GM19351 (cell line): ENCODE measurements at regions not wholly inside any gene's neighbourhood (a gene's known extent, or its start where the extent isn't known, plus 50 kb on each side); places are given as distances from the start of the nearest gene placed in this dataset.

Source experiments
- ATAC-seq: cut with Tn5 transposase; IDR thresholded peaks from one replicate; pipeline ENCODE4 v1.9.1; 2021; ENCODE audit warnings: mild to moderate bottlenecking, moderate library complexity; ENCODE audit not compliant: unreplicated experiment

DNA sequence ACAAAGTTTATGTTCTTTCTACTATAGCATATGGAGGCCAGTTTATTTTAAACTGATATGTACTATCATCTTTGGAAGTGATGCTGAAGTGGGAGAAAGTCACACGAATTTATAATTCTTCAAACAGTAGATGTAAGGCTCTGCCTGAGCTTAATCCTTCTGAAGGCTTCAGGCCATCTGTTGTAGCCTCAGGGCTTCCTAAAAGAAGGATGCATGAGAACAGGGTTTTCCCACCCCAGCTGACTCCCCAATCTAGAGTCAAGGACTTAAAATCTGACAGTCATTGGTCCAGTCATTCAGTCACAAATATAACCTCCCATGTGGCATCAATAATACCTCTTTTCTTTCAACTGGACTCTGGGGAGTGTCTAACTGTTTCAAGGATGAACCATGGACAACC lies 330.5 kb downstream of the KCNS3 start:
- ATAC-seq, result no peak

DNA sequence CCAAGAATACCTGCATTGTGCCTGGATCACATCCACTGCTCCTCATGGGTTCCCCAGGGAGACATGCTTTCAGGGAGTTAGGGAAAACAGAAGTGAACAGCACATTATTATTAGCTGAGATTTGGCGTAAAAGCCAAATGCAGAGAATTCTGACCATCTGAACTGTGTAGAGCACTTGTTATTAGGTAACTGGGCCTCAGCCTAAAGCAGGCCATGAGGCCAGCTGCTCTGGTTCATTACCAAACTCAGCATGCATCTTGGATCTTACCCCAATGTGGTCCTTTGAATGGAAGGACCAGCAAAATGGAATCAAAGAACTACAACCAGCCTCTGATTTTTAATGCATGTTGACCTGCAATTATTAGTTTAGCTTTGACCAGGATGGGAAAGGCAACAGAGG lies 322.3 kb downstream of the KCNS3 start:
- no peak for ATAC-seq

DNA sequence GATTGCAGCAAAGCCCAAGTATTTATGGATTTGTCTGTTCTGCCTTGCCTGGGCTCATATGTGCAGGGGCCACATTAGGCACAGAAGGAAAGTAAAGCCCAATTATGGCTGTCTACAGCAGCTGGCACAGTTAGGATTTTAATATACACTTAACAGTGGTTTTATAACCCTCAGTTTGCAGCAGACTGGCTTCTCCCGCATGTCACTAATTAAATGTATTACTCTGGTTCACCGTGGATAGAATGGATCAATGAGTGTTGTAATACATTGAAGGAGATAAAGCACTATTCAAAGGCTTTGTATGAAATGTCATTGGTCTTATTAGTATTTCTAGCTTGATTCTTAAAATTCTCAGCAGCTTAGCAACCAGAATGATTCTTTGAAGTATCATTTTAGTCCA lies 320.2 kb downstream of the KCNS3 start:
- ATAC-seq, result no peak

DNA sequence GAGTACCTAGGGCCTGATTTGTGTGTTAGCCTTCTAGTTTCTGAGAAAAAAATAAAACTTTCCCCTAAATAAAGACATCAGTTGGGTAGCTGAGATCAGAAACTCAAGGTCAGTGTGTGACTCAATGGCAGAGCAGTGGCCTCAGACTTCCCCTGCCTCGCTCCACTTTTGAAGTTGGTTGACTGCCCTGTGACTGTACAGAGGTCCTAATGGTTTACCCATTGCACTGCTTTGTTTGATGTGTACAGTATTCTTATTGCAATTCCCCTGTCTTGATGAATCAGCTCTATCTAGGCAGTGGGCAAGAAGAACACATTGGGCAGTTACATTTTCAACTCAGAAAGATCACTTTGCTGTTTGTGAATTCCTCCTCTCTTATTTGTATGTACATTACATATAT lies 315.7 kb downstream of the KCNS3 start:
- ATAC-seq, result no peak

DNA sequence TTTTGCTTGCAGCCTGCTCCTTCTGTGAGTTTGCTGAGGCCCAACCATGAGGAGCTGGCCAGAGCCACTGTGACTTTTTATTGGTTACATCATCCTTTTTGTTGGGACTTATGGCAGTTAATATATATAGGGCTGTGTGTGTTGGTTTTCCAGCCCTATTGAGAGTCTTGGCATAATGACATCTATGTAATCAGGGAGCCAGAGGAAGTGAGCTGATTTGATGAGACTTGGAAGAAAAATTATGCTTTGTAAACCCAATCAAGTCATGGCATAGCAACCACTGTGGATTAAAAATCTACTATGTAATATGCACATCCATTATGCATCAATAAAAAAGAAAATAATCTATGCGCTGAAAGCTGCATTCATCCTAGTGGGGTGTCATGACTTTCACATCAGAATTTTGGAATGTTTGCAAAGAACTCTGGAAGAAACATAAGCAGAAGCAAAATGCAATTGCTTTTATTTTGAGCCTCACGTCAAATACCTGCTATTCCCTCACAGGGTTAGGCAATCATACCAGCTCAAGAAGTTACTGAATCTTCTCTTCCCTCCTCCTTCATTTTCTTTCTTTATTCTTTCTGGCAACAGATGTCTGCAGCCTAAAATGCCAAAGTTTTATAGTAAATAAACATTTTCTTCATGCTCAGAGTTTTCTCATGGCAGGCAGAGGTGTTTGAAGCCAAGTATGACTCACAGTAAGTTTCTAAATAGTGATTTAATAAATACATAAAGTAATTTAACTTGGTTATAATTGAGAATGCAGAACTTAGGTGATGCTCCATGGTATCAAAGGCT lies 308.5 kb downstream of the KCNS3 start:
- ATAC-seq, result no peak

DNA sequence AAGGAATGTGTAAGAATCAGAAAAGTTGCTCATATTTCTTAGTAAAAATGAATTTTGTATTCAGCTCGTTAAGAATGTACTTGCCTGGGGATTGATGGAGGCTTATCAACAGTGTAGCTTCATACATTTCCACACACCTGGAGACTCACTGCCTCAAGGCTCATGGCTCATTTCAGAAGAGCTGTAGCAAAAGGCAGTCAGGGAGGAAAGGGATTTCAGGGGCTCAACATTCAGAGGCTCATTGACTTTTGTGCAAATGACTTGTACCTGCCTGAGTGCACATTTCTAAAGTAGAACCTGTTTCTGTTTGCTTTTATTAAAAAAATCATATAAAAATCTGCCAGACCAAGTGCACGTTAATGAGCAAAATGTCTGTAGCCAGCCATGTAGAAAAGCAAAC lies 304.4 kb downstream of the KCNS3 start:
- no peak for ATAC-seq

DNA sequence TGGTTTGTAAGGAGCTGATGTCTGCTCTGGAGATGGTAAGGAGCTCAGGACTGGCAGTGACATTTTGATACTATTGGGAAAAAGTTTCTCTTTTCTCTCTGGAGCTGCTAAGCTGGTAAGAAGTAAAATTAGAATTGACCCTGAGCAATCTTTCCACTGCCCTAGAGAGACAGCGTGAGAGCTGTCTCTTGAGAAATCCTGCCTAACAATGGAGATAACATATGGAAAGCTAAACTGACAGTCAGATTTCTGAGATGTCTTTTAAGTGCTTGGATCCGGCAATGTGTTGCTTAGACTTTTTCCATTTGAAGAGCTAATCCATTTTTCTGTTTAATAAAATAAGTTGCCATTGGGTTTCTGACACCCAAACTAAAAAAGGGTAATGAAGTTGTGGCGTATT lies 302.4 kb downstream of the KCNS3 start:
- no peak for ATAC-seq

DNA sequence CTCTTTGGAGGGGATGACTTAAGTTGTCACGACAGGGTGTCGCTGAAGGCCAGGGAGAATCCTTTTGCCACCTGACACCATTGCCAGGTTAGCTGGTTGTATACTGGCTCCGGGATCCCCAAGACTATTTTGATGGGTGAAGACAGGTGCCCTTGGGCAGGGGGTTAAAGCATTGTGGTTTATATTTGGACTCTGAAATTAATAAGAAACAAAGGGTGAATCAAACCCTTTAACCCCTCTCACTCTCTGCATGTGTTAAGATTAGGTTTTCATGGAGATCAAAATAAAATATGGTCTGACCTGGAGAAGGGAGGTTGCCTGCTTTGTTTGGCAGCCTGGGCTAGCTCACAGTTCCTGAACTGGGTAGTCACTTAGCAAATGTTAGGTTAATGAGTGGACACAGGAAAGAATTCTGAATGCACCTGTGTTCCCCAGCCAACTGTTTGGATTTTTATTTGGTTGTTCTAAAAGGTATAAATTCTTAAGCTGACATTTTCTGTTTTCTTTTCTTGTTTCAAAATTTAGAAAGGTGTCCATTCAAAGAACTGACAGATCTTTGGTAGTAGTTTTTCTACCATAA lies 301.7 kb downstream of the KCNS3 start:
- ATAC-seq, result no peak

DNA sequence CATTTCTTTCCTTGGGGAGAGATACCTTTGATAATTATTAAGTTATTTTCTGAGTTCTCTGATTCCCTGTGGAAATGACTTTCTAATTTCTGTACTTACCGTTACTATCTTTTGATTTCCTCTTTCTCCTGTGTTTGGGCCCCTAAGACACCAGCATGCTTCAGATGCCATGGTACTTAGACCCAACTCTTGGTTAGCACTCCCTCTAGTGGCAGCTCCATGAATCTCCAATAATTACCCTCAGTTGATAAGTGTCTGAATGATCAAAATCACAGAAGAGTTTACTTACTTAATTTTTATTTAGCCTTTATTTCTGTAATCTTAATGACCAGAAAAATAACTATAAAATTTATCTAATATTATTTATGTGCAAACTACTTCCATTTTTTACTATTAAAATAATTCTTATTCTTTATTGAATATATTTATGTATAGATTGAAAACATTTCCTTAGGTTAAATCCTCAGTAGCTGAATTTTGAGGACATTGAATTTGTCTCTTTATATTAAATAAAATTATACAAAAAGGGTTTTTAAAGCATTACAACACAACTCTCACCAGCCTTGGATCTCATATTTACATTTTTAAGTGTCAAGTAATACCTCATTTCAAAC lies 300.4 kb downstream of the KCNS3 start:
- ATAC-seq, result peak; percentile 99

DNA sequence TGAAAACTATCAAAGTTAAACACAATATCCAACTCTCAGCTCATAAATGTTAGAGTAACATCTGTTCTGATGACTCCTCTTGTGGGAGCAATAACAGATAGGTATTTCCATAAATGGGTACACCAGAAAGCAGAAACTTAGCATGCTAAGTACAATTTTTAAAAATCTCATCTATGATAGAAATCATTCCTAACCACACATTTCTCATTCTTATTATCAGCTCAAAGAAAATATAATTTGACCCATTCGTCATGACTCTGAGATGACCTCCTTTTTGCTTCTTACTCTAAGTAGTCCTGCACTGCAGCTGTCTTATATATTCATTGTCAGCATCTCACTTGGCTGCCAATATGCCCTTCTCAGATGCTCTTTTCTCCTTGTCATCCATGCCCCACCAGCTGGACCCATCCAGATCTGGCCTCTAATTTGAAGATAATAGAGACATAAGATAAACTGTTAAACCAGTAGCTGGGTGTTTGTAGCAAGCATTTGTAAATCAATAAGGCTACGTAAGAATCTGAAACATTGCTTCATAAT lies 298.3 kb downstream of the KCNS3 start:
- ATAC-seq, result no peak

DNA sequence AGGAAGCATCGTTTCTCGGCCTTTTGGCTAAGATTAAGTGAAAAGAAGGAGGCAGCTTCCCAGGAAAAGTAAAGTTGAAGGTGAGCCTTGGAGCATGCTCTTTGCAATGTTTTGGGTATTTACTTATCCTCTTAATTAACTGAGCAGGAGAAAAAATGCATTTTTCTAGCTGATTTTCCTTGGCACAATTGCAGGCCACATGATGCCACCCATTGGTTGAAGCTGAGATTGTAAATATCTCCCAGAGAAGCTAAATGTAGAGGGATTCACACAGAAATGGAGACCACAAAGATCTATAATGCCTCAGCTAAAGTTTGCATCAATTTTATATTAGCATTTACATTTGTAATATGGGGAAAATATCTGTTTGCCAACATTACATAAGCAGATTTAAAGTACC lies 294.1 kb downstream of the KCNS3 start:
- no peak for ATAC-seq

DNA sequence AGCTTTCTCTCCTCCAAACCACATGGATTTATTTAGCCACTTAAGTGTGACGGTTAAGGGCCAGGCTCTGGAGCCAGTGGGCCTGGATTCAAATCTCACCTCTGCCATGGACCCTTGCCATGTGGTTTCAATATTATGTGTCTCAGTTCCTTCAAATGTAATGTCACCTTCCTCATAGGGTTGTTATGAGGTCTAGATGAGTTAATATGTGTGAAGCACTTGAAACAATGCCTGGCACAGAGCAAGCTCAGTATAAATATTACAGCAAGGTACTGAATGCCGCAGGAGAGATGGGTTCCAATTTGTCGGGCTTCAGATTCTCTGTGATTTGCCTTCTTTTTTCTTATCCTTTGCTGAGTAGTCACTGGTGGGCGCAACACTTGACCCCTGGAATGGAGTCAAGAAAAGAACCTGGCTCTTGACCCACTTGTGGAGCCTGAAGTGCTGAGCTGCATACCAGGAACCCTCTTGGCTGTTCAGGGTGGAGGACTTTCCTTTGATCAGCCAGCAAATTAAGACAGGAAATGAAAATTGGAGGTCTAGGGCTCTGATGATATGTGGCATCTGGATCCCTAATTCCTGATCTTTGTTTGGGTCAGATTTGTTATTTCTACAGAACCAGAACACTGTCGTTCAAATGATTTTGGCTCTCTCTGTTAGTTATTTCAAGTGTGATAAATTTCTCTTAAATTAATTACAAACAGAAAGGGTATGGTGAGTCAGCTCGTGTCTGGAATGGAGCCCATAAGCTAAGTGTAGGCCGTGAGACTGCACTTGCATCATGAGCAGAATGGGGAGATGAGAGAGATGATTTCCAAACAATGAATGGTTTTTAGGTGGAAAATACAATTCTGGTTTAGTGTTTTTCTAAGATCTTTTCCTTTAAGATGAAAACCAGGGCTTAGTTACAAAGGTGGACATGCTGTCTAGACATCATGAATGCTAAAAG lies 293.0 kb downstream of the KCNS3 start:
- ATAC-seq, result no peak

DNA sequence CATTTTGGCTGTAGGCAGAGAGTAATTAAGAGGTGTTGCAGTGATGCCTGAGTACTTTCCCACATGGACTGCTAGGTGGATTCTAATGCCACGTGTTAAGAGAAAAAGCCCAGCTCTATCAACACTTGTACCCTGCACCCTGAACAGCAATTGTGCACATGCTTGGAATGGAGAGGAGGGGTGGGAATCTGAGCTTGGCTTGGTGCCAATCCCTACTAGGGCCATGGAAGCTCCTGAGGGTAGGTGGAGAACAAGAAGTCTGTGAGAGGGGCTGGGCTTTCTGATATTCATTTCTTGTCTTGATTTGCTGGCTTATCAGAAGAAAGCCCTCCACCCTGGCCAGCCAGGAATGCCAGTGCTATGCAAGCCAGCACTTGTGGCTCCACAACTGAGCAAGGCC lies 292.2 kb downstream of the KCNS3 start:
- no peak for ATAC-seq

DNA sequence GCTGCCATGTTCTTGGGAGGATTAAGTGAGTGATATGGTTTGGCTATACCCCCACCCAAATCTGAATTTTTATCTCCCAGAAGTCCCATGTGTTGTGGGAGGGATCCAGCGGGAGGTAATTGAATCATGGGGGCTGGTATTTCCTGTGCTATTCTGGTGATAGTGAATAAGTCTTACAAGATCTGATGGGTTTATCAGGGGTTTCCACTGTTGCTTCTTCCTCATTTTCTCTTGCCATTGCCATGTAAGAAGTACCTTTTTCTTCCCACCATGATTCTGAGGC lies 291.4 kb downstream of the KCNS3 start:
- ATAC-seq, result no peak

DNA sequence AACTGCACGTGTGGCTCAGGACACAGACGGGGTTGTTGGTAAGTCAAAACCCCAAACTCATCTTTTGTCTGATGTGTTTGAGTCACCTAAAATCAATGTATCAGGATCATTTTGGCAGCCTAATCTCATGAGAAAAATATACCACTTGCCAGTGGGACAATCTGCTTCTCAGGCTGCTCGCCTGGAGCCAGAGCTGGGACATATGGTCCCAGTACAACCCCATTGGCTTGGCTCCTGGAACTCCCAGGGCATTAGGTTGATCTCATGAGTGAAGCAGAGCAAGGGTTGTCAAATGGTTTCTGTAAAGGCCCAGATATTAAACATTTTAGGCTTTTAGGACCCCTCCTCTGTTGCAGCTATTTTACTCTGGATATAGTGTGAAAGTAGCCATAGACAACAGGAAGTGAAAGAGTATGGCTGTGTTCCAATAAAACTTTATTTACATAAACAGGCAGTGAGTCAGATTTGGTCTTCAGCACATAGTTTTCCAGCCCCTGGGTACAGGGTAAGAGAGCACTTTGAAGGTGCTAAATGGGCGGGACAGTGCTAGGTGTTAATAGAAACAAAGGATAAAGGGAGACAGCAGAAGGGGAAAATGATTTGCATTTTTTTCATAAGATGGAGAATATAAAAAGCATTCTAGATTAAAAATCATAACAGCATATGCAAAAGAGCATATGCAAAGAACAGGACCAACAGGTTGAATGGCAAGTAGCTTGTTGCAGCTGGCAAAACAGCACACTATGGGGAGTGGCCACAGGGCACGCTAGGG lies 290.8 kb downstream of the KCNS3 start:
- ATAC-seq, result no peak

DNA sequence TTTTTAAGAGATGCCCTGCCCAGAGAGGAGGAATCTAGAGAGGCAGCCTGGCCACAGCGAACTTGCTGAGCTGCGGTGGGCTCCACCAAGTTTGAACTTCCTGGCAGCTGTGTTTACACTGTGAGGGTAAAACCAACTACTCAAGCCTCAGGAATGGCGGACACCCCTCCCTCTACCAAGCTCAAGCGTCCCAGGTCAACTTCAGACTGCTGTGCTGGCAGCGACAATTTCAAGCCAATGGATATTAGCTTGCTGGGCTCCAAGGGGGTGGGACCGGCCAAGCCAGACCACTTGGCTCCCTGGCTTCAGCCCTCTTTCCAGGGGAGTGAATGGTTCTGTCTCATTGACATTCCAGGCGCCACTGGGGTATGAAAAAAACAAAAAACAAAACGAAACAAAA lies 289.4 kb downstream of the KCNS3 start:
- no peak for ATAC-seq

DNA sequence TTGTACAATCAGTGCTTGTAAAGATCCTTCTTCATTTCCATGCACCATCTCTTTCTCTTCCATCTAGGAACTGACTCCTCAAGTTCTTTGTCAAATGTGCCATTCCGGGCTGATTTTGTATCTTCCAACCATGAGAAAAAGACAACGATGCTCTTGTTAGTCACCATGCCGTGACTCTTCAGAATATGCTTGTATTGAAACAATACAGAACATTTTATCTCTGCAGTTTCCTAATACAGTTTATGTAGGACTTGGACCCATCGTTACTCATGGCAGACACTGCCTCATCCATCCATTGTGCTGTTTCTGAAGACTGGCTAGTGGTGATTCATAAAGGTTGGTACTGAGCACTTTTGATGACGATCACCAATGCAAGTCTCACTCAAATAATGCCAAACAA lies 283.2 kb downstream of the KCNS3 start:
- ATAC-seq, result no peak

DNA sequence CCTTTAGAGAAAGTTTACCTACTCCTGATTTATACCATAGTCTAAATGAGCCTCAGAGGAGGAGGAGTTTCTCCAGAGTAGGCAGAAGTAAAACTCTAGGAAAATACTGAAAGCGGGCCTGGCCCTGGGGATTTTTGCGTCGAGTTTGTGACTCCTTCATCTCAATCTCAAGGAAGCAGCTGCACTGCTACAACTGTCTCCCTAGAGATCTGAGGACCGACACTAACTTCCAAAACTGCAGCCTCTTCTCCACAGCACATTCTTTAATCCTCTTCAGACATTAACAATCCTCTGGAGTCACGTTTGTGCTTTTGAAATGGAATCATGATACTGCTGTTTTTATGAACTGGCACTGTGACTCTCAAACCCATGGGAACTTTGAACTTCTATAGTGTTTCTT lies 281.4 kb downstream of the KCNS3 start:
- ATAC-seq, result no peak

DNA sequence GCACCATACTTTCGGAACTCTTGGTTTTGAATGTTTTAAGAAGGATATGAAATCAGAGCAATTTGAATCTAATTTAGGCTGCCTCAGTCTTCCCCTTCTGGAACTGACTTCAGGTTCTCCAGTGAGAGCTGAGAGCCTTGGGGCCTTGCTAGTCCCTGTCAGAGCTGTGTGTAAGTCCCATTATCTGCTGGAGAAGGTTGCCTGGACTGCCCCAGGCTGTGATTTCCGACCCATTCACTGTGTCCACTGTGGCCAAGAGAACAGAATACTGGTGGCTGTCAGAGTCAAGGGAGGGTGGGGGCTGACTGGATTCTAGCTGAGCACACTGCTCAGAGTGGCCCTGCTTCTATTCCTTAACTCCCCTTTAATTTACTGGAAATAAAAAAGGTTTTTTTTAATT lies 278.0 kb downstream of the KCNS3 start:
- ATAC-seq, result no peak

DNA sequence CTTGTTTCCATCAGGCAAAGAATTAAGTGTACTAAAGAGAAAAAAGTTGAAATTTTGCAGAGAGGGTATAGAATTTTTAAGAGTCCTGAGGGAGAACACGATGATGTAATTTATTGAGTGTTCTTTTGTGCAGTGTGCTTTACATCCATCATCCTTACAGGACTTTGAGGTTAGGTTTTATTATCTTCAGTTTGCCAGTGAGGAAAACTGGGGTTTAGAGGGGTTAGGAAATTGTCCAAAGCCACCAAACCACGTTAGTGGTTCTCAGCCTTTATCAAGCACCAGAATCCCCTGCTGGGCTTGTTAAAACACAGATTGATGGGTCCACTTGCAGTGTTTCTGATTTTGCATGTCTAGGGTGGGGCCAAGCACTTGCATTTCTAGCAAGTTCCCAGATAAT lies 277.5 kb downstream of the KCNS3 start:
- ATAC-seq, result no peak

DNA sequence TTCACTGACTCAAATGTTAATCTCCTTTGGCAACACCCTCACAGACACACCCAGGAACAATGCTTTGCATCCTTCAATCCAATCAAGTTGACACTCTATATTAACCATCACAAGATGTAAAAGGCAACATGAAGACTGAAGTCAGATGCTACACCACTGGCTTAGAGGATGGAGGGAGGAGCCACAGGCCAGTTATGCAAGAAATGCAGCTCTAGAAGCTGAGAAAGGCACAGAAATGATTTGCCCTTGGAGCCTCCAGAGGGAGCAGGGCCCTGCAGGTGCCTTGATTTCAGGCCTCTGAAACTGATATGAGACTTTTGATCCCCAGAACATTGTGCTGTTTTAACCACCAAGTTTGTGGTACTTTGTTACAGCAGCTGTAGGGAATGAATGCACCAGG lies 276.3 kb downstream of the KCNS3 start:
- ATAC-seq, result no peak
